NCI-H748 treated with DMSO at 0.1 percent for 48 hours (cell line): ENCODE measurements at regions not wholly inside any gene's neighbourhood (a gene's known extent, or its start where the extent isn't known, plus 50 kb on each side); places are given as distances from the start of the nearest gene placed in this dataset.
"Not testable (repeated sequence)": the region's sequence is repeated elsewhere in the genome, so short reads cannot be mapped to it uniquely, and the experiment has no call there.

Experiments used
- DNase-seq: peaks from one replicate; lab custom pipeline; 2025; lab: John Stamatoyannopoulos, UW

- DNase-seq = not testable (repeated sequence)
Measured at GRCh38 chr7:56697058-56697457, 435.2 kb downstream of the ZNF479 start.

- DNase-seq = no peak
Measured at GRCh38 chr7:56686276-56686859, 445.9 kb downstream of the ZNF479 start.

DNA sequence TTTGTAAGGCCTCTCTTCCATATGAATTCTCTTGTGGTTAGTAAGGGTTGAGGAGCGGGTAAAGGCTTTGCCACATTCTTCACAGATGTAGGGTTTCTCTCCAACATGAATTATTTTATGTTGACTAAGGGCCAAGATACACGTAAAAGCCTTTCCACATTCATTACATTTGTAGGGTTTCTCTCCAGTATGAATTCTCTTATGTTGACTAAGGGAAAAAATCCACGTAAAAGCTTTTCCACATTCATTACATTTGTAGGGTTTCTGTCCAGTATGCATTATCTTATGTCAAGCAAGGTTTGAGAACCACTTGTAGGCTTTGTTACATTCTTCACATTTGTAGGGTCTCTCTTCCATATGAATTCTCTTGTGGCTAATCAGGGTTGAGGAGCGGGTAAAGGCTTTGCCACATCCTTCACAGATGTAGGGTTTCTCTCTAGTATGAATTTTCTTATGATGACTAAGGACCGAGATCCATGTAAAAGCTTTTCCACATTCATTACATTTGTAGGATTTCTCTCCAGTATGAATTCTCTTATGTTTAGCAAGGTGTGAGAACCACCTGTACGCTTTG is 493.0 kb downstream of the ZNF479 start:
- DNase-seq = no peak

- no peak for DNase-seq
Measured at GRCh38 chr7:56609852-56610355, 493.7 kb upstream of the NUPR2 start.

- no peak for DNase-seq
Measured at GRCh38 chr7:56605146-56605545, 488.9 kb upstream of the NUPR2 start.

- DNase-seq = no peak
Measured at GRCh38 chr7:56578612-56579011, 462.4 kb upstream of the NUPR2 start.

DNA sequence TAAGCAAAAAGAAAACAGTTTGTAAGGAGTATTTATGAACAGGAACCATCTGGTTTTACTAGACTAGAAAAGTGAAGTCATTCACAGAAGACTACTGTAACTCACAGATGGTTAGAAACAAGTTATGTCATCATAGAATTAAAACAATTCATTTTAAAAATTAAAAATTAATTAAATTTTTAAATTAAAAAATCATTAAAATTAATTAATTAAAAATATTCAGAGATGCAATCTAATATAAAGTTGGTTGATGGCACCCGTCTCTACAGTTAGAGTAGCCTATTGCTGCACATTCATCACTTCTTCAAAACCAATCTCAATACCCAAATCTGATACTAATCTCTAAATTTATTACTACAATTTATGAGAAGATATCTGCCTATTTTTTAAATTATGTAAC is 454.8 kb upstream of the NUPR2 start:
- DNase-seq = no peak

- no peak for DNase-seq
Measured at GRCh38 chr7:56538541-56539429, 422.6 kb upstream of the NUPR2 start.

DNA sequence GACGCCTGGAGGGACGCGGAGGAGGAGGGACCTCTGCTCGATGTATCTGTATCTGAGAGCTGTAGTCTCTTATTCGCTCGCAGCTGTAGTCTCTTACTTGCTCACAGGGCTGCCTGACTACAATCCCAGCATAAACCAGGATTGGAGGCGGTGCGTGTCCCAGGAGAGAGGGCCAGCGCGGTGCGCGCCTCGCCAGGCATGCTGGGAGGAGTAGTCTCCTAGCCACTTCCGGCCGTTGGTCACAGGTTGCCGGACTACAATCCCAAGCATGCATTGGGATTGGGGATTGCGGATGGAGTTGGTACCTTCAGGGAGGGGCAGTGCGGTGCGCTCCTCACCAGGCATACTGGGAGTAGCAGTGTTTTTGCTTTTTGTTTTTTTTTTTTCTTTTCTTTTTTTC is 421.7 kb upstream of the NUPR2 start:
- DNase-seq = peak; percentile 55

GRCh38 chr7:56537477-56537876 is 421.3 kb upstream of the NUPR2 start:
- no peak for DNase-seq

DNA sequence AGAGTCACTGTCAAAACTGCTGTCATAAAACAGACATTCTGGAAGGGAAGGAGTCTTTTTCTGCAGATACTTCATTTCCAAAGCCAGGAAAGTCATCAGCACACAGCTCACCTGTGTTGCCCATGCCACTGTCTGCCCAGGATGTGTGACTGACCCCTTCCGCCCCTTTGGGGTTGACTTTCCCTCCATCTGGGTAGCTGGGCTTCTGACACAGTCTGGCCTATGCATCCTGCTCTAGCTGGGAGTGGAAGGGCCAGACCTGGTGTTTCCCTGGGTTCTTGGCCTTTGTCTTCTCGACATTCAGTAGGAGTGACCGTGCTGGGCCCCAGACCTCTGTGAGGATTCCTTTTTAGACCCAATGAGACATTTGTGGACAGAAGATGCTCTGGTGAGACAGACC is 378.9 kb upstream of the NUPR2 start:
- DNase-seq = no peak

- no peak for DNase-seq
Measured at GRCh38 chr7:56493704-56494450, 377.7 kb upstream of the NUPR2 start.

GRCh38 chr7:56493196-56493595 is 377.0 kb upstream of the NUPR2 start:
- DNase-seq = no peak

DNA sequence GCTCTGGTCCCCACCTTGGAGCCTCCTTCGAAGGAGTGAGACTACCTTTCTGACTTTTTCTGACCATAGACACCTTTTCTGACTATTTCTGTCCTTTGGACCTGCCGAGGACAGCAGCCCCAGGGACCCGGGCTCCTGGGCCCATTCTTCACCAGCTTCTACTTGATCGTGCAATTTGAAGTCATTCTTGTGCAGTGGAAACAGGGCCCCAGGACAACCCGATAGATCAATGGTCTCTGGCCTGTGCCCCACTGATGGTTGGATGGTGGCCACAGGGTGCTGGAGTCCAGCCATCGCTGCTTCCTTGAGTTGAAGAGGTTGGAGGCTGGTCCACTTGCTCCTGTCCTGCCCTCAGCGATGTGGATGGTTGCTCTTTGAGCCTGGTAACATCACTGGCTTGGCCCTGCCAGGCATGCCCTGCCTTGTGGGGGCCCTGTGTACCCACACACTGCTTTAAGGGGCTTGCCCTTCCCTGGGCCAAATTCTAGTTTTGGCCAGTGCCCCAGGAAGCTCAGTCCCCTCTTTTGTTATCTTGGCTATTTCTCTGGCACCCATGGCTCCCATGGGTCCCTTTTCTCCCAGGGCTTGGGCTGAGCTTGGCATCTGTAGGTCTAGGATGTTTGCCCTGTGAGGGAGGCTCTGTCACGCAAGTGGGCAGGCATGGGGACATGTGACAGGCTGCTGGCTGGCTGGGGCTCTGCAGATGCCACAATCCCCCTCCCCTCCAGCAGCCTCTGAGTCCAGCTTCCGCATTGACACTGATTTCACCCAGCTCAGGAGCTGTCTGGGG is 375.6 kb upstream of the NUPR2 start:
- DNase-seq = no peak

- DNase-seq = no peak
Measured at GRCh38 chr7:56483861-56484550, 367.8 kb upstream of the NUPR2 start.

DNA sequence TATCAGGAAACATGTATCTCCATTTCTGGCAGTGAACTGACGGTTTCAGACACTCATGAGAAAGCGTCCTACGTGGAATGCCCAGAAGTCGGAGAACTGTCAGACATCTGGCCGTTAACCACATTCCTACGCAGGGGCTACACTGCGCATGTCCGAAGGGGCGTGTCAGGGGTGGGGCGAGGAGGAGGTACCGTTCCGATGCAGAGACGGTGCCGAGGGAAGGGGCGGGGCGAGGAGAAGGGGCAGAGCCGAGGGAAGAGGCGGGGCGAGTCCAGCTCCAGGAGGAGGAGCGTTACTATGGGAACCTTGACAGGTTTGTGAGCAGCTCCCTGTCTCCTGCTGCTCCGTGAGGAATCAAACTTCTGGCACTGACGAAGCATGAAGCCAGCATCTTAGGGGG is 366.9 kb upstream of the NUPR2 start:
- DNase-seq = no peak

DNA sequence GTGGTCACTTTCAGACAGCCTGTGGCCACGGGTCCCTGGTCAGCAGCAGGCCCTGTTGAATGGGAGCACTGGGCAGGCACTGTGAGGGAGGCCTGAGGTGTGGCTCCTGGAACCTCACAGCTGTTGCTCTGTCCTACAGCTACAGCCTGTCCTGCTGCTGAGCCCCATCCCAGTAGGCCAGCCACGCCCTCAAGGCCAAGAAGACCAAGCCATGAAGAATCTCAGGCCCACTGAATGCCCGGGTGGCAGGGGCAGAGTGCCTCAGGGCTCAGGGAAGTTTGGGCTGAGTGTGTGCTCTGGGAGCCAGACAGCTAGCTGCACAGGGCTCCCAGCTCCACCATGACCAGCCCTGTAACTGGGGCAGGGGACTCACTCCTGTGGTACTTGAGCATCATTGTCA is 363.5 kb upstream of the NUPR2 start:
- no peak for DNase-seq

GRCh38 chr7:56479136-56479535 is 362.9 kb upstream of the NUPR2 start:
- no peak for DNase-seq

DNA sequence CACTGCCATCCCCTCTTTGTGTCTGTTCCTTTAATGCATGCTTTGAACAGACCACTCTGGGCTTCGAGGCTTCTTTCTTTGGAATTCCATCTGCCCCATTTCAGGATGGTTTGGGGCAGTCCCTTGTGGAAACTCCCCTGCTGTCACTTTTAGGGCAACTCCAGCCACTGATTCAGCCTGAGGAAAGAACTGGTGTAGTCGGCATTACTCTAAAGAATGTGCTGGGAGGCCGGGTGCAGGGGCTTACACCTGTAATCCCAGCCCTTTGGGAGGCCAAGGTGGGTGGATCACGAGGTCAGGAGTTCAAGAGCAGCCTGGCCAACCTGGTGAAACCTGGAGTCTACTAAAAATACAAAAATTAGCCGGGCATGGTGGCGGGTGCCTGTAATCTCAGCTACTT is 358.1 kb upstream of the NUPR2 start:
- no peak for DNase-seq

DNA sequence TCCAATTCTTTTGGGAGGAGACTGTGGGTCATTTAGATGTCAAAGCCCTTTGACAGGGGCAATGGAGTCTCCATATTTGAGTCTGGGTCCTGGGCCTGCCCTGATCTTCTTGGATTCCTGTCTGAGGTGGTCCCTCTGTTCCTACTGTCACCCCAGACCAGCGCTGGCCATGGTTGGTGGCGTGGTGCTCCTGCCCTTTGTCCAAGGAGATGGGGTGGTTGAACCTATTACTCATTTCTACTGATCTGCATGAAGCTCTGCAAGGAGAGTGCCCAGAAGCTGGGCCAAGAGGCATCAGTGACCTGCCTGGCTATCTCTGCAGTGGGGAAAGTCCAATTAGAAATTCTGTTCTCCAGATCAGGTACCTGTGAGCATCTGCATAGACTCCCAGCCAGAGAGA is 355.6 kb upstream of the NUPR2 start:
- no peak for DNase-seq
